MCF 10A (cell line): ENCODE measurements at regions not wholly inside any gene's neighbourhood (a gene's known extent, or its start where the extent isn't known, plus 50 kb on each side); places are given as distances from the start of the nearest gene placed in this dataset.

Source experiments
- BruUV-seq: library from RNA; stranded (reverse); fragments of 400-500 nt; replicated peaks from 2 replicates; lab custom pipeline; 2021; lab: Mats Ljungman, UMichigan
- CTCF ChIA-PET: fragments of 300-600 bp; sonication (Branson Sonifier 250); formaldehyde crosslinking; extraction: SDS; loops from one replicate; lab custom pipeline; 2021; ENCODE audit warnings: antibody characterized with exemption, inconsistent platforms; lab: Yijun Ruan, JAX
- POLR2A ChIA-PET: fragments of 300-600, 350-650 bp; sonication (Branson Sonifier 250); formaldehyde crosslinking; extraction: SDS; loops from one replicate; lab custom pipeline; 2020; ENCODE audit warnings: antibody characterized with exemption, inconsistent platforms; lab: Yijun Ruan, JAX
- DNase-seq: peaks from one replicate; pipeline ENCODE4 v3.0.0-alpha.2; 2018; ENCODE audit not compliant: unreplicated experiment
- H3K27ac Mint-ChIP-seq: one replicate; pipeline ENCODE4 v1.8.0; 2022; ENCODE audit warnings: mild to moderate bottlenecking, low read depth, mixed read lengths; ENCODE audit not compliant: unreplicated experiment
- H3K27me3 Mint-ChIP-seq: one replicate; pipeline ENCODE4 v1.8.0; 2022; ENCODE audit warnings: mixed read lengths; ENCODE audit not compliant: insufficient read depth, unreplicated experiment
- H3K36me3 Mint-ChIP-seq: one replicate; pipeline ENCODE4 v1.8.0; 2022; ENCODE audit warnings: mild to moderate bottlenecking, moderate library complexity, mixed read lengths; ENCODE audit not compliant: insufficient read depth, unreplicated experiment
- H3K4me1 Mint-ChIP-seq: one replicate; pipeline ENCODE4 v1.8.0; 2022; ENCODE audit warnings: mixed read lengths; ENCODE audit not compliant: insufficient read depth, unreplicated experiment
- H3K4me3 Mint-ChIP-seq: one replicate; pipeline ENCODE4 v1.8.0; 2022; ENCODE audit warnings: mild to moderate bottlenecking, moderate library complexity, mixed read lengths; ENCODE audit not compliant: unreplicated experiment
- H3K9me3 Mint-ChIP-seq: one replicate; pipeline ENCODE4 v1.8.0; 2022; ENCODE audit warnings: mixed read lengths; ENCODE audit not compliant: unreplicated experiment
- intact Hi-C: fragments of 100-400 bp; cut with micrococcal nuclease; formaldehyde crosslinking; loops from 2 replicates; pipeline ENCODE4 v1.14.1; 2022
- TF ChIP-seq, protein P1 (sequence below): fragments of 200-600 bp; IDR thresholded peaks from one replicate; pipeline ENCODE4 v1.8.0; 2022; ENCODE audit warnings: antibody characterized with exemption, mild to moderate bottlenecking; ENCODE audit not compliant: unreplicated experiment

- TF ChIP-seq, protein P1, sequence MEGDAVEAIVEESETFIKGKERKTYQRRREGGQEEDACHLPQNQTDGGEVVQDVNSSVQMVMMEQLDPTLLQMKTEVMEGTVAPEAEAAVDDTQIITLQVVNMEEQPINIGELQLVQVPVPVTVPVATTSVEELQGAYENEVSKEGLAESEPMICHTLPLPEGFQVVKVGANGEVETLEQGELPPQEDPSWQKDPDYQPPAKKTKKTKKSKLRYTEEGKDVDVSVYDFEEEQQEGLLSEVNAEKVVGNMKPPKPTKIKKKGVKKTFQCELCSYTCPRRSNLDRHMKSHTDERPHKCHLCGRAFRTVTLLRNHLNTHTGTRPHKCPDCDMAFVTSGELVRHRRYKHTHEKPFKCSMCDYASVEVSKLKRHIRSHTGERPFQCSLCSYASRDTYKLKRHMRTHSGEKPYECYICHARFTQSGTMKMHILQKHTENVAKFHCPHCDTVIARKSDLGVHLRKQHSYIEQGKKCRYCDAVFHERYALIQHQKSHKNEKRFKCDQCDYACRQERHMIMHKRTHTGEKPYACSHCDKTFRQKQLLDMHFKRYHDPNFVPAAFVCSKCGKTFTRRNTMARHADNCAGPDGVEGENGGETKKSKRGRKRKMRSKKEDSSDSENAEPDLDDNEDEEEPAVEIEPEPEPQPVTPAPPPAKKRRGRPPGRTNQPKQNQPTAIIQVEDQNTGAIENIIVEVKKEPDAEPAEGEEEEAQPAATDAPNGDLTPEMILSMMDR, result no peak
- ChIA-PET CTCF (no interaction called here), POLR2A (no interaction called here)
- H3K36me3 Mint-ChIP-seq, result no peaks in the 10 kb centered on the region
- no TSS peak for BruUV-seq
- no peak overlapping the region for H3K27ac Mint-ChIP-seq
- no peaks in the 10 kb centered on the region for H3K4me1 Mint-ChIP-seq
- no peak for DNase-seq
- H3K9me3 Mint-ChIP-seq, result peaks cover 18% of the 10 kb centered on the region
- intact Hi-C loops, result no loop called here
- H3K27me3 Mint-ChIP-seq, result no peaks in the 10 kb centered on the region
- H3K4me3 Mint-ChIP-seq, result no peak overlapping the region
These were observed 598.1 kb downstream of the RNF144A start for GRCh38 chr2:7515327-7515726.

DNA sequence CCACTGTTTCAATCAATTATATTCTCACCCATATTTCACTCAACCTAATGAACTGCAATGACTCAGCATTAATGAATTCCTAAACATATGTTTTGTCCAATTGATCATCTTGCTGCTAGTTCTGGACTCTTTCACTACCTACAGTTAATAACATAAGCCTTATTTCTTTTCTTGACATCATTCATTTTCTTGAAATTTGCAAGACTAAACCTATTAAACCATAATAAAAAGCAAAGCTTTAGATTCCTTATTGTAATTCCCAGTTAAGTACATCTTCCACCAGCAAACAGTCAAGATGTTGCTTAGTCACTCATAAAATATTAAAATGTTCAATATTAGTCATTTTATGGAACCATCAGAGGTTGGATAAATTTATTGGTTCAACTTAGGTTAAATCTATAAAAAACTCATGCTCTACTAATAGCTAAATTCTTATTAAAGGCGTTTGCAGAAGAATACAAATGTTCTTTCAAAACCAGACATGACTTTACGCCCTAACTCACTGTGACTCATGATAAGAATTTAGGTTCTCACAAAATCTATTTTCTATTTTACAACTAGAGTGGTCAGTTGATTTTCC is 599.4 kb downstream of the RNF144A start:
- Mint-ChIP-seq H3K4me1 (no peaks in the 10 kb centered on the region), H3K4me3 (no peak overlapping the region), H3K9me3 (peaks cover 18% of the 10 kb centered on the region), H3K27me3 (no peaks in the 10 kb centered on the region), H3K27ac (no peak overlapping the region), H3K36me3 (no peaks in the 10 kb centered on the region)
- intact Hi-C loops, result no loop called here
- ChIA-PET POLR2A (no interaction called here), CTCF (no interaction called here)
- DNase-seq, result no peak
- TF ChIP-seq, protein P1, result no peak
- no TSS peak for BruUV-seq

DNA sequence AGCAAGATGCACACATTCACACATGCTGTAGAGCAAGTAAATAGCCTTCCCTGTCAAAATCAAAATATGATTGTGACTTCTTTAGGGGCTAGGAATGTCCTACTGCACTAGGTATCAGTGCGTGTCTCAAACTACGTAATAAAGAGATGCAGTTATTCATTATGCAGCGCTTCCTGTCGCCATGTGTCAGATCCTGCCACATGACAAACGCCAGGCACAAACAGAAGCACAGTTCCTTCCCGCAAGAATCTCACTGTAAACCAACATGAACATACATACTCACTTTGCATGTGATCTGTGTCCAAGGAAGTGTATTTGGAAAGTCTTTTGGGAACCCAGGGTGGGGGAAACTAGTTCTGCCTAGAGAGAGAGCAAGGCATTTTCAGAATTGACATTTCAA is 599.9 kb downstream of the RNF144A start:
- DNase-seq, result no peak
- H3K4me1 Mint-ChIP-seq, result no peaks in the 10 kb centered on the region
- no TSS peak for BruUV-seq
- TF ChIP-seq, protein P1, result no peak
- H3K4me3 Mint-ChIP-seq, result no peak overlapping the region
- ChIA-PET POLR2A (no interaction called here), CTCF (no interaction called here)
- H3K27ac Mint-ChIP-seq, result no peak overlapping the region
- no peaks in the 10 kb centered on the region for H3K36me3 Mint-ChIP-seq
- H3K27me3 Mint-ChIP-seq, result no peaks in the 10 kb centered on the region
- intact Hi-C loops, result no loop called here
- peaks cover 17% of the 10 kb centered on the region for H3K9me3 Mint-ChIP-seq

GRCh38 chr2:7517851-7518250 is 600.6 kb downstream of the RNF144A start:
- TF ChIP-seq, protein P1, result no peak
- BruUV-seq, result no TSS peak
- H3K36me3 Mint-ChIP-seq, result no peaks in the 10 kb centered on the region
- H3K4me3 Mint-ChIP-seq, result no peak overlapping the region
- ChIA-PET CTCF (no interaction called here), POLR2A (no interaction called here)
- H3K9me3 Mint-ChIP-seq, result peaks cover 10% of the 10 kb centered on the region
- no peak for DNase-seq
- H3K27me3 Mint-ChIP-seq, result no peaks in the 10 kb centered on the region
- no peak overlapping the region for H3K27ac Mint-ChIP-seq
- intact Hi-C loops, result no loop called here
- no peaks in the 10 kb centered on the region for H3K4me1 Mint-ChIP-seq
